HS-5 (cell line): ENCODE measurements at regions not wholly inside any gene's neighbourhood (a gene's known extent, or its start where the extent isn't known, plus 50 kb on each side); places are given as distances from the start of the nearest gene placed in this dataset.

ENCODE experiments used
- DNase-seq: peaks from one replicate; pipeline ENCODE4 v3.0.0-alpha.2; 2012; ENCODE audit warnings: low read depth

DNA sequence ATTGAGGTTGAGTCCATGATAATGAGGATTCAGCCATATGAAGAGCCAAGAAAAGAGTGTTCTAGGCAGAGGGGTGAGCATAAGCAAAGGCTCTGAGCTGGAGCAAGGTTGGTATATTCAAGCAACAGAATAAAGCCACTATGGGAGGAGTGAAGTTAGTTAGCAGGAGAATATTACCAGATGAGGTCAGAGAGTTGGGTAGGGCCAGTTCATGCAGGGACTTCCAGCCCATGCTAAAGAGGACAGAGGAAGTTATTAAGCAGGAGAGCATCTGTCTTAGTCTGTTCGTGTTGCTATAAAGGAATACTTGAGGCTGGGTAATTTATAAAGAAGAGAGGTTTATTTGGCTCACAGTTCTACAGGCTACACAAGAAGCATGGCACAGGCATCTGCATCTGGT lies 57.1 kb upstream of the ATG10 start:
- DNase-seq: no peak

DNA sequence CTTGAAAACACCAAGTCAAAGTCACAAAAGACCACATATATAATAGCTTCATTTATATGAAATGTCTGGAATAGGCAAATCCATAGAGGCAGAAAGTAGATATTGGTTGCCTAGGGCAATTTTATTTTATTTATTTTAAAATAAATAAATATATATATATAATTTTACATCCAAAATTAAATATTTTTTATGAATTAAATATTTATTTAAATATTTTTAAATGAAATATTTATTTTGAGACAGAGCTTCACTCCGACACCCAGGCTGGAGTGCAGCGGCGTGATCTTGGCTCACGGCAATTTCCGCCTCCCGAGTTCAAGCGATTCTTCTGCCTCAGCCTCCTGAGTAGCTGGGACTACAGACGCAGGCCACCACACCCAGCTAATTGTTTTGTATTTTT lies 58.9 kb upstream of the ATG10 start:
- DNase-seq: no peak

DNA sequence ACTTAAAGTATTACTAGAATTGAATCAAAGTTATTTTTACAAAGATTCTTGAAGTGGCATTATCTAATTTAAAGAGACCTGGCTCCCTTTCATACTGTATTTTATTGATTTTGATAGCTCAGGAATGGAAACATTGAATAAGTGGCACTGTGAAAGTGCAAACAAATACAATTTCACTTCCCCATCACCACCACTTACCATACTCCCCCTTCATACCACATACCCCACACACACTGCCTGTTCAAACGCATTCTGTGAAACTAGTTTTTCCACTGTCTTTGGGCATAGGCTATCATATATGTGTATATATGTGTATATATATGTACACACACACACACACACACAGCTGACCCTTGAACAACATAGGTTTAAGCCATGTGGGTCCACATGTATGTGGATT lies 62.1 kb upstream of the ATG10 start:
- no peak for DNase-seq

DNA sequence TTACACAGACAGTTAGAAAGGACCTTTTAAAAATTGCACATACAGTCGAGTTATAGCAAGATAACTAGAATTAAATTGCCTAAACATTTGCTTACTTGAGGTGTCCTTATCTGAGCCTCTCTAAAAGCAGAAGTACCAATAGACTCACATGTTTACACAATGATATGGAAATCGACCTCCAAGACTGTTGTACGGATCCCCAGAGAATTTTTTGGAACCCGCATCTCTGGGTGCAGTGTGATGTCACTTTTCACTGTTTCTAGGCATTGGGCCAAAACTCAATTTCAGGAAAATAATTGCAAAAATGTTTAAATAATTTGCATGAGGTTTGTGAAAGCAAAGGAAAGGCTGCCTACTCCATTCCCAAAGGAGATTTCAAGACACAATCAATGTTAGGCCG lies 63.1 kb upstream of the ATG10 start:
- no peak for DNase-seq

DNA sequence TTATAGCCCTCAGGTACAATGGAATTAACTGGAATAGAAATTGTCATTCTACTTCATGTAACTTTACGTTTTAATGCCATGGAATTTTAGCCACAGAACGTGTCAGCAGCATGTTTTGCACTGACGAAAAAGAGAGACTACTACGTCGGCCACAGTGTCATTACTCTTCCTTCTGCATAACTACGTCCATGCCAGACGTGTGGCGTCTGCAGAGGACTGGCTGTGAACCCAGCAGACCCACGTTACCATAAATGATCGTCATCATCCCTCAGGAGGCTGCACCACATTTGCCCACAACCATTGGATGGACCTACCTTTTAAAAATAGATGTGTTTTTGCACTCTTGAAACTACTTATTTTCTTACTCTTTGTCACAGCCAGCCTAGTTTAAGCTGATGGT lies 63.8 kb upstream of the ATG10 start:
- no peak for DNase-seq

DNA sequence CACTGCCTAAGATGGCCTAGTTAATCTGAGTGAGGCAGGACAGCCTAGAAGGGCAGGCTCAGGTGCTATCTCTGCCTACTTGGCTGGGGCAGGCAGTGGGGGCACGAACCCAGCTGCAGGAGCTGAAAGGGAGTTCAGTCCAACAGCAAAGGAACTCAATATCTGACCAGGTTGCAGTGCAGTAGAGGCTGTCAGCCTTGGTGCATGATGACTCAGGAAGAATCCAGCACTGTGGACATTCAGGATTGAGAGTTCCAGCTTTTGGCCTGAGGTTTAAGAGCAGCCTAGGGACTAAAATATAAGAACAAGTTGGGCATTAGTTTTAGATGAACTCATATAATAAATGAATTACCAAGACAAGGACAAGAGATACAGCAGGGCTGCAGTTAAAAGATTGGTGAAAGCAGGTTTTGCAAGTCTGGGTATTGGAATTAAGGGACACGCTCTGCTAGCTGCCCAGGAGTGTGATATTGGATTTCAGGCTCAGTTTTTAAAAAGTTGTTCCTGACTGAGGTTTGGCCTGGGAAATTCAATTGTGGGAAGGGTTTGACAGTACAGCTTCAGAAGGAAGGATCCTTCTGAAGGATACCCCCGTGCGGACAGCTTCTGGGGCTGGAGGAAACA lies 64.7 kb upstream of the ATG10 start:
- DNase-seq: no peak

DNA sequence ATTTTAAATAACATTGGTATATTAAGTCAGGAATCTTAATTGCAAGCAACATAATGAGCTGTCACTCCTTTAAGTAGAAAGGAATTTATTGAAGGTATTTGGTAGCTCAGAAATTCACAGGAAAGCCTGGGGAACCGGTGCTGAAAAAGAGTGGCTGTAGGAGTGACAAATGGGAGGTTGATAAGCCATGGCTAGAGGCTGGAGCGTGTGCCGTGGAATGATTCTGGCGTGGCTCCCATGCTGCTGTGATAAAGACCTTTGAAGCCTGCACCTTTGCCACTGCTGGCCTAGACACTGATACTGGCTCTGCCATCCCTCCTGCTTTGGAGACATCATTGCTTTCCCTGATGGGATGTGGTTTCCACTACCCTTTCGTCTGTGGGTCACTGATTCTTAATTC lies 65.7 kb upstream of the ATG10 start:
- DNase-seq: no peak

DNA sequence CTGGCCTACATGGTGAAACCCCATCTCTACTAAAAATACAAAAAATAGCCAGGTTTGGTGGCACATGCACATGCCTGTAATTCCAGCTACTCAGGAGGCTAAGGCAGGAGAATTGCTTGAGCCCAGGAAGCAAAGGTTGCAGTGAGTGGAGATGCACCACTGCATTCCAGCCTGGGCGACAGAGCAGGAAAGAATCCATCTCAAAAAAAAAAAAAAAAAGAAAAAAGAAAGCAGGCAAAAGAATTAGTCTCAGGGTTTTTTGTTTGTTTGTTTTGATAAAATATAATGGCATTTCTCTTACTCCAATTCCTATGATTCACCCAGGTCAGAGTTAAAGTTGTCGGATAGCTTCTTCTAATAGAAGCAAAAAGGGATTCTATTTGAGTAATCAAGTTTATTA lies 67.0 kb upstream of the ATG10 start:
- DNase-seq: no peak

DNA sequence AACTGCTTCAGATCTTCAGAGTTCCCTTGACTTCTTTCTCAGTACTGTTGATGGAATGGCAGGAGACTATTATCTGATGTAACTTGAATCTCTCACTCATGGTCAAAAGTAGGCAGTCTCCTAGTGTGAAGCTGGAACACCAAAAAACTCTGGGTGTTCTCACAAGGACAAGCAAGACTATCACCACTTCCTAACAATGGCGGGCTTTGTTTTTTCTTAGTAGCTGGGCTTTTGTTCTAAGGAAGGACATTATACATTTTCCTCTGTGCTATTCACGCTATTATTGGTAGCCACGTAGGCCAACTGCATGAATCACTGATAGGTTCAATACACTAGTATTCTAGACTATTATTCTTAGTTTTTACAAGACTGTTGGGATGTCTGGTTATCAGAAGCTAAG lies 67.7 kb upstream of the ATG10 start:
- DNase-seq: no peak

DNA sequence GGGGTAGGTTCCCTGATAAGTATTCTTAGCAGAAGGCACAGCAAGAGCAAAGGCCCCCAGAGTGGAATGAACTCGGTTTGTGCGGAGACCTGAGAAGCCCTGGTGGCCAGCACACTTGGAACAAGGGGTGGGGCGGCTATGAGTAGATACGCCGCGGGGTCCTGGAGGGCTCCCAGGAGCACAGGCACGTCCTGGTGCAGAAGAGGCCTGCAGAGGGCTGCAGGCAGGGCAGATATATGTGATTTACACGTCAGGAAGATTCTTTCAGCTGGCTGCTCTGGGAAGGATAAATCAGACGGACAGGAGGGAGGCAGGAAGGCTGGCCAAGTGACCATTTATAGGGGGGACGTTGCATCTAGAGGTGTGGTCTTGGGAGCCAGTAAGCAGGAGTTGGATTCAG lies 70.2 kb upstream of the ATG10 start:
- no peak for DNase-seq

DNA sequence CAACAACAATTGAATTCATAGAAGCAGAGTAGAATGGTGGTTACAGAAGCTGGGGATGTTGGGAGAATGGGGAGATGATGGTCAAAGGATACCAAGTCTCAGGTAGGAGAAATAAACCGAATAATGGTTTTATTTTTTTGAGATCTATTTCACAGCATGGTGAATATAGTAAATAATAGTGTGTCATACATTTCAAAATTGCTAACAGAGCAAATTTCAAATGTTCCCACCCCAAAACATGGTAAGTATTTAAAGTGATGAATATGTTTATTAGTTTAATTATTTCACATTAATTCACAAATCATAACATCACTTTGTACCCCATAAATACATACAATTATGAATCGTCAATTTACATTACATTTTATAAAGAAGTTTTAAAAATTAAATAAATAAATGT lies 72.7 kb upstream of the ATG10 start:
- DNase-seq: no peak

DNA sequence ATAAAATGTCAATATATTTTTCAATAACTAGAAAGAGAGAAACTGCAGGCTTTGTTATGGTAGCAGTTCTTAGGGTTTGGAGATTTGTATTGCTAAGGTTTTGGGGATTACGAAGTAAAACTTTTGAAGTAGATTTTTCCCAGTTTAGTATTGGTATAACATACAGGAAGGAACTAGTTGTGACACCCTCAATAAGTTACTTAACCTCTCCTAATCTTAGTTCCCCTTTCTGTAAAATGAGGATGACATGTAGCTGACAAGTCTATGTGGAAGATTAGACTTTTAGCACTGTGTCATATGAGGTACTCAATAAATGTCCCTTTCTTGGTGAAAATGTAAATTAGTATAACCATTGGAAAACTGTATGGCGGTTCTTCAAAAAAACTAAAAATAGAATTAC lies 73.4 kb upstream of the ATG10 start:
- no peak for DNase-seq

DNA sequence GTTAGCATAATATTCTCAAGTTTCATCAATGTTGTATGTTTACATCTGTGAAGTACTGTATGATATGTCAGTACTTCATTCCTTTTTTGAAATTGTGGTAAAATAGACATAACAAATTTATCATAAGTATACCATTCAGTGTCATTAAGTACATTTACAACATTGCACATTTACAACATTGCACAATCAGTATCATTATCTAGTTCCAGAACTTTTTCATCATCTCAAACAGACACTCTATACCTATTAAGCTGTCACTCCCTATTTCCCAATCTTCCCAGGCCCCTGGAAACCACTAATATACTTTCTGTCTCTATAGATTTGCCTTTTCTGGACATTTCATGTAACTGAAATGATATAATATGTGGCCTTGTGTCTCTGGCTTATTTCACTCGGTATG lies 75.1 kb upstream of the ATG10 start:
- DNase-seq: no peak

DNA sequence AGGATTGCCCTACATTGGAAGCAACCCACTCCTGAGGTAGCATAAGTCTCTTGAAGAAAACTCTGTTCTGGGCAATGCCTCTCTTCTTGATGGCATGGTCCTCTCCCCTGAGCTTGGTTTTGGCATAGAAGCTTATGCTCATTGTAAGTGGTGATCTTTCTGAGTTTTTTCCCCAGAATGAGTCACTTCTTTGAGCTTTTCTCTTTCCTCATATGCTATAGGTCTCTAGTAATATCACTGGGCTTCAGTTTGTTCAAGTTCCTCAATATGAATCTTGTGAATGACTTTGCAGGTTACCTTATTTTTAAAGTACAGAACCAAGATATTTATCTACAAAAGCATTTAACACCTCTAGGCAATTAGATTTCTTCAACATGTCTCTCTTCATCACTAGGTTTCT lies 76.5 kb upstream of the ATG10 start:
- DNase-seq: no peak

DNA sequence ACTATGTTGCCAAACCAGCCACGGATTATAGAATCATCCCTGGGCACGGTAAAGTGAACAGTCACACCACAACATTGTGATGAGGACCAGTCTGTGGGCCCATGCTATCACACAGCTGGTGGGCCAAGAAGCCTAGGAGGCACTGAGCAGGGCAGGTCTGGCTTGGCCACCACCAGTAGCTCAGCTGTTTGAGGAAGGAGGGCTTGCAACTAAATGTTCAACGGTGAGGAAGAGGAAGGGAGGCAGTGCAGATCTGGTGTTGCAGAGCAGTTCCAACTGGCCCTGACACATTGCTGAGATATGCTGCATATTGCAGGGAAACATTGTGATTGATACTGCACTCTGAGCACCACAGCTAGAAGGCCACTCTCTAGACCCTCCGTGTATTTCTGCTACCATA lies 77.9 kb upstream of the ATG10 start:
- DNase-seq: no peak

DNA sequence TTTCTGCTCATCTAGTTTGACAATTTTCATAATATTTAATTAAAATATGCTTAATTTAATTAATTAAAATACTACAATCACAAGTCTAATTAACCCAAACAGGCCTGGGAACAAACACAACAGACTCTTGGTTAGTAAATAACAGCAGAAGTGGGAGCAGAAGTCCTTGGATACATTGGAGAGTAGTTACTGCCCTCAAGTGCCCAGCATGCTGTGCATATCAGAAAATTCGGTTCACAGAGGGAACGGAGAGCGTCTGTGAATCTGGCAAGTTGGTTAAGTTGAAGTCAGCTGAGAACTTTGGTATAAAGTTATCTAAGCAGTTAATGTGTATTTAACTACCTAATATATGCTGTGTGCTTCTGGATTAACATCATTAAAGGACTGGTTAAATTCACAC lies 87.0 kb upstream of the ATG10 start:
- DNase-seq: no peak

DNA sequence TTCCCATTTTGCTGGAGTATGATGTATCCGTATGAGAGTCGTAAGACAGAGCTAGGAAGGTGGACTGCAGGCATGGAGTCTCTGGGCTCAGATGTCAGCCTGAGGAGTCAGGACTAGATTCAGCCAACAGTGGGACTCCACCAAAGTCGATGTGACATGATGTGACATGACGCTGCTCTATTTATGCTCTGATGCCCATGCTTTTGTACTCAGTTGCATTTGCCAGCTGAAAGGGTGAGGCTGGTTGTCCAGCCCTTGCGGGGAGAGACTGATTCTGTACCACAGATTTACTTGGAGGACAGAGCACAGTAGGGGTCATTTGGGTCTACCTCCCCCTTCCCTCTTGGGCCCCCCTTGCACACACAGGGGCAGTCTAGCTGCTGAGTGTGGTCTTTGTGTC lies 88.5 kb upstream of the ATG10 start:
- no peak for DNase-seq

DNA sequence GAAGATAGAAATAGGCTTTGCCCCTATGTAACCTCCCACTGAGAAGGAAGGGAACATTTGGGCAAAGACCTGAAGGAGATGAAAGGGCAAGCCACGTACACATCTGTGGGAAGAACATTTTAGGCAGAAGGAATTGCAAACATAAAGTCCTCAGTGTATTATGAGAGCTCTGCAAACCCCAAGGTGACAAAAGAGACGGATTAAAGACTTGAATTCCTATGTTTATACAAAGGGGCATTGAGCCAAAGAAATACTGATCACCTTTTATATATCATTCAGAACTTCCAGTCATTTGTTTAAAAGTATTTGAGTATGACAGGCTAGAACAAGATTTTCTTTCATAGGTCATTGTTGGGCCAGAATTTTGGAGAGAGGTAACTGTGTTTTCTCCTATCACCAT lies 90.2 kb upstream of the ATG10 start:
- no peak for DNase-seq

DNA sequence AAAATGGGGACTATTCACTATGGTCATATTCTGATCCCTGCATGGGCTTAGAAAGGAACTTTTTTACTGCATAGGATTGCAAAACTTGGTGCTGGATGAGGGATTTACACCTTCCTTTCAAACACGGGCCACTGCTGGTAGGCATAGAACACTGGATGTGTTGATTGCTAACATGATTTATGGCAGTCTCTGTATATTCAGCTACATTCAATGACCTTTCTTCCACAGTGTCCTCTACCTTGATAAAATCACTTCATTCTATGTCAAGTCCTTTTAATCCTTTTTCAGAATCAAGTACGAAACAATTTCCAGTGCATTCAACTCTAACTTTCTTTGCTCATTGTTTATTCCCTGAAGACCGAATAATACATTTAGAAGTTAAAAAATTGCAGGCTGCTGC lies 91.9 kb upstream of the ATG10 start:
- no peak for DNase-seq

DNA sequence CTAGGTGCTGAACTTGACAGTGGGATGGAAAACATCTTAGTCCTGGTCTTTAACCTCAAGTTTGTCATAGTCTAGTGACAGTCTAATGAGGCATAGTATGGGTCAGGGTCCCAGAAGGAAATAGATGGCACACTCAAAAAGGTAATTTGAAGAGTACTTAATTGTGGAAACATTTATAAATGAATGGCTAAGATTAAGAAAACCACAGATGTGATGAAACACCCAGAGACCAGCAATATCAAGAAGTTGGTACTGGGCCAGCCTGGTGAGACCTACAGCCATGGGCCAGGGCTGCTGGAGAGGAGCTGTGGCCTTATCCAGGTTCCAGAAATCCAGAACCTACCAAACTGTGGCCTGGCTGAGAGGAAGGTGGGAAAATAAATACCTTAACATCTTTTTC lies 93.5 kb upstream of the ATG10 start:
- DNase-seq: no peak

DNA sequence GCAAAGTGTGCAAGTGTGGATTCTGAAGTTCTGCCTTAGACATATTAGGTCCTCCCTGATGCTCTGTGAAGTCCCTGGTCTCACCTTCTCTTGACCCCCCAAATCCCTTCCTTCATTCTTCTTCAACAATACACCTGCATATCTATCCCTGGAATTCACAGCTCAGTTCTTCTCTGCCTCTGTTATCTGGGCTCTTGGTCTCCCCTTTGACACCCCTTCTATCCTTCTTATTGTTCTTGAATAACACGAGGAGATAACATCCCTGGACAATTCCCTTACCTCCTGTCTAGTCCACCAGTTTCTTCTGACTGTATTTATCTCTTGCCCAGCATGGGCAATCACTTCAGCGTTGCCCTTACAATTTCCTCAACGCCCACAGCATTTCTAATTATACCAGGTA lies 104.8 kb upstream of the ATG10 start:
- DNase-seq: no peak

DNA sequence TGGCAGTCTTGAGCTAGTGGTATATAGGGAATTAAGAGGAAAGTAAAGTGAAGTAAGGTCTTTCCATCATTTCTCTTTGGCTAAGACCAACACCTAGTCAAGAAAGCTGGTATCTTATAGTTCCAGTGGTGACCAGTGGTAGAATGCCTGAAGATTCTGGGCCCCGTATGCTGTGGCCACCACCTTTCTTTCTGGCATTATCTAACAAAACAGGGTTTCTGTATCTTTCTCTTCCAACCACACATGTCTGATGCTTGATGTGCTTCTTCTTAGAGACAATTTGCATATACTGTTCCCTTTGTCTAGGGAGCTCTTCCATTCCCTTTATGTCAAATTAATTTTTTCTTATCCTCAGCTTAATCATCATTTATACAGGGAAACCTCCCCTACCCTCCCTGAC lies 109.9 kb upstream of the SSBP2 start:
- no peak for DNase-seq

DNA sequence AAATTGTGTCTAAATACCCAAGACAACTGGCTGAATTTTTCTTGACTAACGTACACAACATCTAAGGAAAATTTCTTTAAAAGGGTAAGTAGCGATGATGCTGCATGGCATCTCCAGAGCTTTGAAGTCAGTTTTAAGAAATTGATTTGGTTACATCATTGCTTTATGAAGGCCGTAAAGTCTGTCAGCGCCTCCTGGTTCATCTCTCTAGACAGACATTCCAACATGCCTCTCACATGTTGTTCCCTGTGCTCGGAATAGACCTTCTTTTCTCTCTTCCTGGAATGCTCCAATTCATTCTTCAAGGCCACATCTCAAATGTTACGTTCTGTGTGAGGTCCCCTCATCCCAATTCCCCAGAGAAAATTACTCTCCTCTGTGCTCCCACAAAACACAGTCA lies 108.7 kb upstream of the SSBP2 start:
- no peak for DNase-seq

DNA sequence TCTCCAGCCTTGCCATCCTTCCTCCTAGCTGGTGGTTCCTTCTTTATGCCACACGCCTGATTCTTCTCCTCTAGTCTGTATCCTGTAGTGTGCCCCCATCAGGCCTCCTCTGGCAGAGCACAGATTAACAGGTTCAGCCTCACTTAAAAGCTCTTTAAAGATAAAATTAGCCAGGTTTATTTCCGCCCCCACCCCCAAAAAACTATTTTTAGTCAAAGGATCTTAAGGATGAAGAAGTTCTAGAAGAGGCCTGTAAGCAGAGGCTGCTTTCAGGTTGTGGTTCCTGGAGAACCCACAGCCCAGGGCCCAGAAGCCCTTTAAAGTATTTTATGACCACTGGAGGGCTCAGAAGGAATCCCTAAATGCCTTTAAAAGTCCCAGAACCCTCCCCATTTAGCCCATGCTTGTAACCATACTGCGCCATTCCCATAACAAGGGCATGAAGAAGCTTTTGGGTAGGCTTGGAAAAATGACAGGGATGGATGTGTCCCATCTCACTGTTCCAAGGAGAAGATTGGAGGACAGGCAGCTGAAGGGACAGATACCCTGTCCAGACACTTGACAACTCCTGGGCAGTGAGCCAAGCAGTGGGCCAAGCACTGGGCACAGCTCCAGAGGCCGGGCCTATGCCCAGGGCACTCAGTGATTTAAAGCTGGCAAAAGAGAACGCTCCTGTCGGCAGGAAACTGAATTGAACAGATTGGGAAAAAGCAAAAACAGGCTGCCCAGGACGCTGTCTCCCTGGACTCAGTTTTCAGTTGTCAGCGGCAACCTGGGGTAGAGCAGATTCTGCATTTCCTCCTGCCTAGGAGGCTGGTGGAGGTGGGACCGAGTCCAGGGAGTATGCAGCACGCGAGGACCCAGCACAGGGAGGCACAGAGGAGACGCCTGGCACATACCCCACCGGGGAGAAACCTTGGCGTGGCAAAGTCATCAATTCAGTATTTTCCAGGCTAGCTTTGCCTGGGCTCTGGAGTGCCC lies 106.3 kb upstream of the SSBP2 start:
- DNase-seq: no peak
